Mesodermal cell (in vitro differentiated cells): ENCODE measurements at regions not wholly inside any gene's neighbourhood (a gene's known extent, or its start where the extent isn't known, plus 50 kb on each side); places are given as distances from the start of the nearest gene placed in this dataset.

ENCODE experiments used
- H3K27ac ChIP-seq: 2 replicates; pipeline ENCODE4 v1.7.0; 2013; ENCODE audit warnings: mild to moderate bottlenecking, low read depth, low read length, moderate library complexity; ENCODE audit not compliant: severe bottlenecking
- H3K36me3 ChIP-seq: 2 replicates; pipeline ENCODE4 v1.7.1; 2013; ENCODE audit warnings: mild to moderate bottlenecking, low read length, moderate library complexity; ENCODE audit not compliant: control insufficient read depth, insufficient read depth
- H3K4me1 ChIP-seq: one replicate; pipeline ENCODE4 v1.7.1; 2013; ENCODE audit warnings: mild to moderate bottlenecking, low read length; ENCODE audit not compliant: insufficient read depth, control insufficient read depth, poor library complexity, severe bottlenecking
- H3K4me3 ChIP-seq: 2 replicates; pipeline ENCODE4 v1.7.0; 2013; ENCODE audit warnings: low read length, control low read depth, mild to moderate bottlenecking; ENCODE audit not compliant: insufficient read depth, poor library complexity, severe bottlenecking; ENCODE audit errors: extremely low read depth
- H3K9me3 ChIP-seq: 2 replicates; pipeline ENCODE4 v1.7.1; 2013; ENCODE audit warnings: mild to moderate bottlenecking, low read length, moderate library complexity; ENCODE audit not compliant: control insufficient read depth
- whole genome bisulfite sequencing, 2 experiments: methylation state at CpG; one replicate each; pipeline ENCODE4 v1.1.5; 2013; ENCODE audit warnings: missing lambda C conversion rate in 2 of 2; ENCODE audit not compliant: insufficient coverage in 2 of 2; 5-methylcytosine and 5-hydroxymethylcytosine counted together

- Histone ChIP-seq H3K27ac (no peak overlapping the region), H3K9me3 (no peaks in the 10 kb centered on the region), H3K4me1 (peaks cover 11% of the 10 kb centered on the region), H3K36me3 (no peaks in the 10 kb centered on the region), H3K4me3 (no peak overlapping the region)
- WGBS, 2 experiments: 89 to 91% methylated on average over 20 to 24 of the region's 24 CpGs
Measured at GRCh38 chr6:11370191-11371018, 137.9 kb upstream of the NEDD9 start.

DNA sequence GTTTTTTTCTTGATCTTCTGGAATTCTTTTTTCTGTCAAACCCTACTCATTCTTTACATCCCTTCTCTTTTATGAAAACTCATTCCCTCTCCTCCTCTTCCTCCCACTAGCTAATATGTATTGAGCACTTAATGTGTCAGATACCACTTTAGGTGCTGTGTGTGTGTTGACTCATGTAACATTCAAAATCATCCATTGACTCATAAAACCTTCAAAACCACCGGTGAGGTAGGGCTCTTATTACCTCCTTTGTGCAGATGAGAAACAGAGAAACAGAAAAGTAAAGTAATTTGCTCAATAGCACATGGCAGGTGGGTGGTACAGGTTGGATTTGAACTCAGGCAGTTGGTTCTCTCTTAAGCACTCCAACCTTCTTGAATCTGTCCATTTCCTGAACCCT is 136.3 kb upstream of the NEDD9 start:
- no peak overlapping the region for H3K27ac ChIP-seq
- no peak overlapping the region for H3K4me3 ChIP-seq
- WGBS, 2 experiments: no CpG with 5 or more reads among the region's 1 CpG
- no peaks in the 10 kb centered on the region for H3K9me3 ChIP-seq
- H3K36me3 ChIP-seq: no peaks in the 10 kb centered on the region
- peaks cover 11% of the 10 kb centered on the region for H3K4me1 ChIP-seq

- peaks cover 11% of the 10 kb centered on the region for H3K4me1 ChIP-seq
- WGBS, 2 experiments: 94% methylated on average over 3 of the region's 5 CpGs
- H3K27ac ChIP-seq: no peak overlapping the region
- H3K36me3 ChIP-seq: no peaks in the 10 kb centered on the region
- H3K9me3 ChIP-seq: no peaks in the 10 kb centered on the region
- no peak overlapping the region for H3K4me3 ChIP-seq
Measured at GRCh38 chr6:11368264-11368663, 135.8 kb upstream of the NEDD9 start.

- peak overlapping the region; percentile 63 for H3K27ac ChIP-seq
- H3K36me3 ChIP-seq: no peaks in the 10 kb centered on the region
- H3K9me3 ChIP-seq: no peaks in the 10 kb centered on the region
- peaks cover 11% of the 10 kb centered on the region for H3K4me1 ChIP-seq
- no peak overlapping the region for H3K4me3 ChIP-seq
- 80 to 85% methylated on average over 2 to 4 of the region's 6 CpGs for WGBS, 2 experiments
Measured at GRCh38 chr6:11367638-11368199, 135.3 kb upstream of the NEDD9 start.

- Histone ChIP-seq H3K36me3 (no peaks in the 10 kb centered on the region), H3K4me3 (no peak overlapping the region), H3K4me1 (peaks cover 11% of the 10 kb centered on the region), H3K27ac (peak overlapping the region; percentile 63), H3K9me3 (no peaks in the 10 kb centered on the region)
- 100% methylated on average over 1 of the region's 4 CpGs; no CpG with 5 or more reads in 1 of the 2 experiments for WGBS, 2 experiments
Measured at GRCh38 chr6:11366934-11367637, 134.6 kb upstream of the NEDD9 start.

- no peak overlapping the region for H3K27ac ChIP-seq
- 92 to 94% methylated on average over 4 to 5 of the region's 7 CpGs for WGBS, 2 experiments
- no peak overlapping the region for H3K4me3 ChIP-seq
Measured at GRCh38 chr6:11366183-11366933, 133.9 kb upstream of the NEDD9 start.

GRCh38 chr6:11364971-11365397 is 132.5 kb upstream of the NEDD9 start:
- H3K4me1 ChIP-seq: peaks cover 11% of the 10 kb centered on the region
- no peaks in the 10 kb centered on the region for H3K9me3 ChIP-seq
- no peak overlapping the region for H3K27ac ChIP-seq
- WGBS, 2 experiments: 81 to 90% methylated on average over 2 to 3 of the region's 5 CpGs
- no peaks in the 10 kb centered on the region for H3K36me3 ChIP-seq
- no peak overlapping the region for H3K4me3 ChIP-seq

More at GRCh38 chr6:11366183-11366933, 133.9 kb upstream of the NEDD9 start:
- Histone ChIP-seq H3K4me1 (peaks cover 11% of the 10 kb centered on the region), H3K36me3 (no peaks in the 10 kb centered on the region), H3K9me3 (no peaks in the 10 kb centered on the region)

DNA sequence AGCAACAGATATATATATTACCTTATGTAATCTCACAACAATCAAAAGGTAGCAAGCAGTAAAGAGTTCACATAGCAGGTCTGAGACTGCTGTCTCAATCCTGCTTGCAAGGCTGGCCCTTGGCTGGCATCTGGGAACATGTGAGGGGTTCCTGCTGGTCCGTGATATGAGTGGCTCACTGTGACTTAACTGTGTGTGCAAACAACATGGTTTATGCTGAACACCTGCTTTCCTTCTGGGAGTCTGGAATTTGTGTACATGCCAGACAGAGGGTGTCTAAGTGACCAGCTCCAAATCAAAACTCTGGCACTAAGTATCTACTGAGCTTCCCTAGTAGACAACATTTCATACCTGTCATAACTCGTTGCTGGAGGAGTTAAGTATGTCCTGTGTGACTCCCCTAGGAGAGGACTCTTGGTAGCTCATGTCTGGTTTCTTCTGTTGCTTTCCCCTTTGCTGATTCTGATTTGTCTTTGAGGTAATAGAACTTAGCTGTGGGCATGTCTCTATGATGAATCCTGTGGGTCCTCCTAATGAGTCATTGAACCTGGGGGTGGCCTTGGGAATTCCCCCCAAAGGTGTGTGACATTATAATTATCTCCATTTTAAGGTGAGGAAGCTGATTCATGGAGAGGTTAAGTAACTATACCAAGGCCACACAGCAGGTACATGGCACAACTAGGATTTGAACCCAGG is 131.6 kb upstream of the NEDD9 start:
- H3K36me3 ChIP-seq: no peaks in the 10 kb centered on the region
- H3K4me3 ChIP-seq: no peak overlapping the region
- H3K4me1 ChIP-seq: peaks cover 11% of the 10 kb centered on the region
- WGBS, 2 experiments: 90 to 94% methylated on average over 1 of the region's 2 CpGs
- no peaks in the 10 kb centered on the region for H3K9me3 ChIP-seq
- H3K27ac ChIP-seq: no peak overlapping the region

DNA sequence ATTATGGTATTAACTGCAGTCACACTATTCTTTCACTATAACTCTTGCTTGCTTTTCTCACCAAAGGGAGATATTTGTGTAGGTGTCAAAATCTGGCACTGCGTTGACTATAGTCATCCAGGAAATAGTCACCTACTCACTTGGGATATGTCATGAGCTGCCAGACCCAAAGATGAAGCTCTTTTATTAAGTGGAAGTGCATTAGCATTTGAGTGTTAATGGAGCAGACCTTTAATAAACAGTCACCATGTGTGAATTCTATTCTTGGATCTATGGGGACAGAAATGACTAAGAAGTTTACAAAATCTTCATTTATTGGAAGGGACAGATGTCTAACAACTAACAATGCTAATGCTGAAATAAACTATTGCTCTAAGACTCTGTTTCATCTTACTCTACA is 130.1 kb upstream of the NEDD9 start:
- H3K36me3 ChIP-seq: no peaks in the 10 kb centered on the region
- H3K4me1 ChIP-seq: peaks cover 7% of the 10 kb centered on the region
- H3K9me3 ChIP-seq: no peaks in the 10 kb centered on the region
- H3K27ac ChIP-seq: no peak overlapping the region
- 100% methylated on average over 1 of the region's 1 CpG for WGBS, 2 experiments
- H3K4me3 ChIP-seq: no peak overlapping the region
